ENCODE measurements at regions not wholly inside any gene's neighbourhood (a gene's known extent, or its start where the extent isn't known, plus 50 kb on each side); places are given as distances from the start of the nearest gene placed in this dataset.
"Not testable (repeated sequence)": the region's sequence is repeated elsewhere in the genome, so short reads cannot be mapped to it uniquely, and the experiment has no call there.

DNA sequence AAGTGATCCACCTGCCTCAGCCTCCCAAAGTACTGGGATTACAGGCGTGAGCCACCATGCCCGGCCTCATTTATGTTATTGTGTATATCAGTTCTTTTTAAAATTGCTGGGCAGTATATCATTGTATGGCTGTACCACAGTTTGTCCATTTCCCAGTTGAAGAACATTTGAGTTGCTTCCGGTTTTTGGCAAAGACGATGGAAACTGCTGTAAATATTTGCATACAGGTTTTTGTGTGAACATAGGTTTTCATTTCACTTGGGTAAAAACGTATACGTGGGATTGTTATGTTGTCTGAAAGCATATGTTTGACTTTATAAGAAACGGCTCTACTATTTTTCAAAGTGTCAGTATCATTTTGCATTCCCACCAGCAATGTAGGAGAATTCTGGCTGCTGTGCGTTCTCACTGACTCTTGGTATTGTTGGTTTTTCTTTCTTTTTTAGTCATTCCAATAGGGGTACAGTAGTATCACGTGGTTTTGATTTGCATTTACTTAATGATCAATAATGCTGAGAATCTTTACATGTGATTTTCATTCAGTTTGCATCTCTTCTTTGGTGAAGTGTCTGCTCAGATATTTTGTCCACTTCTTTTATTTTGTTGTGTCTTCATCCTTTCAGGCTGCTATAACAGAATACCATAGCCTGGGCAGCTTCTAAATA is 63.2 kb upstream of the GOT2 start:
- Histone ChIP-seq H3K9ac (ENCODE audit: low read depth in 1 of 2, low read length in 2 of 2) (no peak overlapping the region), H3K27ac (ENCODE audit: low read depth in 2 of 2, low read length in 2 of 2) (no peak overlapping the region), H3K9me3 (ENCODE audit: control insufficient read depth in 2 of 2, low read length in 2 of 2) (peaks cover 0 to 2% of the 10 kb centered on the region in 2 donors), H3K36me3 (ENCODE audit: control insufficient read depth in 2 of 2, insufficient read depth in 2 of 2, low read length in 2 of 2) (no peaks in the 10 kb centered on the region), H3K4me3 (ENCODE audit: low read length in 2 of 2) (no peak overlapping the region), H3K27me3 (ENCODE audit: control insufficient read depth in 2 of 2, insufficient read depth in 2 of 2, low read length in 2 of 2) (no peaks in the 10 kb centered on the region), H3K4me1 (ENCODE audit: control insufficient read depth in 2 of 2, insufficient read depth in 2 of 2, low read length in 2 of 2) (no peaks in the 10 kb centered on the region)

DNA sequence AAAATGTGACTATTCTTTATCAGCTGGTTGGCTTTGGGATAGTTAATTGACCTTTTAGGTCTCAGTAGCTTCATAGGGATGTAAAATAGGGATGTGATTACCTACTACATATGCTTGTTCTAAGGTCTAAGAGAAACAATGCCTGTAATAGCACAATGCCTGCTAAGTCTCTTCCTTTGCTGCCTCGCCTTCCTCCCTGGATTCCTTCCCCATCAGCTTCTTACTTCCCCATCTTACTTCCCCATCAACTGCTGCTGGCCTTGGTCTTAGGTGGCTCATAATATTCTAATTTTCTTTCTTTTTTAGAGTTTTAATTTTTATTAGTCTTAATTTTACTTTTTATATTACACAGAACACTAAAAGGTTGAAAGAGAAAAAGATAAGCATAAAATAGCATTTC is 59.2 kb upstream of the GOT2 start:
- Histone ChIP-seq H3K4me3 (ENCODE audit: low read length in 2 of 2) (no peak overlapping the region), H3K36me3 (ENCODE audit: control insufficient read depth in 2 of 2, insufficient read depth in 2 of 2, low read length in 2 of 2) (no peaks in the 10 kb centered on the region), H3K4me1 (ENCODE audit: control insufficient read depth in 2 of 2, insufficient read depth in 2 of 2, low read length in 2 of 2) (no peaks in the 10 kb centered on the region), H3K27me3 (ENCODE audit: control insufficient read depth in 2 of 2, insufficient read depth in 2 of 2, low read length in 2 of 2) (no peaks in the 10 kb centered on the region), H3K27ac (ENCODE audit: low read depth in 2 of 2, low read length in 2 of 2) (no peak overlapping the region), H3K9me3 (ENCODE audit: control insufficient read depth in 2 of 2, low read length in 2 of 2) (no peaks in the 10 kb centered on the region), H3K9ac (ENCODE audit: low read depth in 1 of 2, low read length in 2 of 2) (no peak overlapping the region)

DNA sequence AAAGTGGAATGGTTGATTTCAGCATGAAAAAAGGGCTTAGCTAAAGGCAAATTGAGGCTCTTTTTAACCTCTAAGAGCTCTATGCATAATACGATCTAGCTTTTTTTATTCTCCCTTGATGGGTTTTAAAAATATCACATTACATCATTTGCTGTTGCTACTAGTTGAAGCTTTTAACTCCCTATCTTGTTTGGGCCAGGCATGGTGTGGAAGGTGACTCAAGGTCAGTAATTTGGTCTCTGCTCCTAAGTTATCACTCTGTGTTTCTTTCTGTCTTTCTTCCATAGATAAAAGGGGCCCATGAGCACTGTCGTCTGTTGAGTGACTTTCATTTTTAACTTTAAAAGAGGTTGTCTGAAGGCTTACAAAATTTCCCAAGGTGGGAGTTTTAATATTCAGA is 58.1 kb upstream of the GOT2 start:
- Histone ChIP-seq H3K27ac (ENCODE audit: low read depth in 2 of 2, low read length in 2 of 2) (no peak overlapping the region), H3K36me3 (ENCODE audit: control insufficient read depth in 2 of 2, insufficient read depth in 2 of 2, low read length in 2 of 2) (no peaks in the 10 kb centered on the region), H3K9me3 (ENCODE audit: control insufficient read depth in 2 of 2, low read length in 2 of 2) (no peaks in the 10 kb centered on the region), H3K4me1 (ENCODE audit: control insufficient read depth in 2 of 2, insufficient read depth in 2 of 2, low read length in 2 of 2) (no peaks in the 10 kb centered on the region), H3K4me3 (ENCODE audit: low read length in 2 of 2) (no peak overlapping the region), H3K27me3 (ENCODE audit: control insufficient read depth in 2 of 2, insufficient read depth in 2 of 2, low read length in 2 of 2) (no peaks in the 10 kb centered on the region), H3K9ac (ENCODE audit: low read depth in 1 of 2, low read length in 2 of 2) (no peak overlapping the region)

DNA sequence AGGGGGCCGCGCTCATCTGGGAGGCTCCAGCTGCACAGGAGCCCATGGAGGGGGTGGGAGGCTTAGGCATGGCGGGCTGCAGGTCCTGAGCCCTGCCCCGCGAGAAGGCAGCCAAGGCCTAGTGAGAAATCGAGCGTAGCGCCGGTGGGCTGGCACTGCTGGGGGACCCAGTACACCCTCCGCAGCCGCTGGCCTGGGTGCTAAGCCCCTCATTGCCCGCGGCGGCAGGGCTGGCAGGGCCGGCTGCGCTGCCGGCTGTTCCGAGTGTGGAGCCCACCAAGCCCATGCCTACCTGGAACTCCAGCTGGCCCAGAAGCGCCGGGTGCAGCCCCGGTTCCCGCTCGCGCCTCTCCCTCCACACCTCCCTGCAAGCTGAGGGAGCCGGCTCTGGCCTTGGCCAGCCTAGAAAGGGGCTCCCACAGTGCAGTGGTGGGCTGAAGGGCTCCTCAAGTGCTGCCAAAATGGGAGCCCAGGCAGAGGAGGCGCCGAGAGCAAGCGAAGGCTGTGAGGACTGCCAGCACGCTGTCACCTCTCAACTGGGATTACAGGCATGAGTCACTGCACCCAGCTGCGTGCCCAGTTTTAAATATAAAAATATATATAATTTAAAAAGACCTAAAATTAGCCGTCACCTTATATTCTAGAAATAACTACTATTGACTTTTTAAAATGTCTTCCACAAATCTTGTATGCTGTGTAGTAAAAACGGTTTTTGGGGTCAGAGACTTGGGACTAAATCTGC is 56.9 kb upstream of the GOT2 start:
- H3K4me3 ChIP-seq (ENCODE audit: low read length in 2 of 2); H3K9me3 ChIP-seq (ENCODE audit: control insufficient read depth in 2 of 2, low read length in 2 of 2); H3K4me1 ChIP-seq (ENCODE audit: control insufficient read depth in 2 of 2, insufficient read depth in 2 of 2, low read length in 2 of 2); H3K36me3 ChIP-seq (ENCODE audit: control insufficient read depth in 2 of 2, insufficient read depth in 2 of 2, low read length in 2 of 2); H3K27ac ChIP-seq (ENCODE audit: low read depth in 2 of 2, low read length in 2 of 2); H3K27me3 ChIP-seq (ENCODE audit: control insufficient read depth in 2 of 2, insufficient read depth in 2 of 2, low read length in 2 of 2); H3K9ac ChIP-seq (ENCODE audit: low read depth in 1 of 2, low read length in 2 of 2): not testable (repeated sequence)

DNA sequence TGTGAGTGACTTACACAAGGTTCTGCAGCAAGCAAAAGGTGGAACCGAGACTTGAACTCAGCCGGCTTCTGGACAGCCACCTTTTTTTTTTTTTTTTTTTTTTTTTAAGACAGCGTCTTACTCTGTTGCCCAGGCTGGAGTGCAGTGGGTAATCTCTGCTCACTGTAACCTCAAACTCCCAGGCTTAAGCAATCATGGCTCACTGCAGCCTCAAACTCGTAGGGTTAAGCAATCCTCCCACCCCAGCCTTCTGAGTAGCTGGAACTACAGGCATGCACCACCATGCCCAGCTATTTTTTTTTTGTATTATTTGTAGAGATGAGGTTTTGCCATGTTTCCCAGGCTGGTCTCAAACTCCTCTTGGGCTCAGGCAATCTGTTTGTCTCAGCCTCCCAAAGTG is 55.2 kb upstream of the GOT2 start:
- Histone ChIP-seq H3K27me3 (ENCODE audit: control insufficient read depth in 2 of 2, insufficient read depth in 2 of 2, low read length in 2 of 2) (no peaks in the 10 kb centered on the region), H3K9me3 (ENCODE audit: control insufficient read depth in 2 of 2, low read length in 2 of 2) (no peaks in the 10 kb centered on the region), H3K9ac (ENCODE audit: low read depth in 1 of 2, low read length in 2 of 2) (no peak overlapping the region), H3K4me1 (ENCODE audit: control insufficient read depth in 2 of 2, insufficient read depth in 2 of 2, low read length in 2 of 2) (no peaks in the 10 kb centered on the region), H3K36me3 (ENCODE audit: control insufficient read depth in 2 of 2, insufficient read depth in 2 of 2, low read length in 2 of 2) (no peaks in the 10 kb centered on the region), H3K27ac (ENCODE audit: low read depth in 2 of 2, low read length in 2 of 2) (no peak overlapping the region), H3K4me3 (ENCODE audit: low read length in 2 of 2) (no peak overlapping the region)

Measured in mucosa of rectum (tissue), 2 donors.